ENCODE measurements at regions not wholly inside any gene's neighbourhood (a gene's known extent, or its start where the extent isn't known, plus 50 kb on each side); places are given as distances from the start of the nearest gene placed in this dataset.

- TF ChIP-seq CTCF (IDR thresholded peaks at IDR 0.05; ENCODE audit: insufficient read depth, low read length, poor library complexity, severe bottlenecking), result no peak
- TF ChIP-seq EZH2phosphoT487 (conservative IDR thresholded peaks at IDR 0.05; ENCODE audit: low read length), result no peak
Measured at GRCh38 chr11:104369761-104370160, 205.8 kb upstream of the PDGFD start.

GRCh38 chr11:104366321-104366734 lies 202.4 kb upstream of the PDGFD start:
- Histone ChIP-seq H3F3A (ENCODE audit: insufficient read depth) (no peaks in the 10 kb centered on the region), H3K79me2 (ENCODE audit: insufficient read depth, low read length) (no peaks in the 10 kb centered on the region), H3K9ac (ENCODE audit: low read length) (no peak overlapping the region), H3K36me3 (ENCODE audit: low read length) (no peaks in the 10 kb centered on the region), H4K20me1 (ENCODE audit: low read depth, low read length) (no peaks in the 10 kb centered on the region), H3K4me3 (ENCODE audit: insufficient read depth, low read length, poor library complexity, severe bottlenecking) (no peak overlapping the region), H3K27me3 (ENCODE audit: low read length) (no peaks in the 10 kb centered on the region), H3K27ac (ENCODE audit: low read depth, low read length) (no peak overlapping the region), H2AFZ (ENCODE audit: low read depth, low read length, severe bottlenecking) (no peak overlapping the region), H3K4me2 (ENCODE audit: low read depth, low read length, poor library complexity, severe bottlenecking) (no peak overlapping the region), H3K9me2 (replicated peaks; ENCODE audit: insufficient read depth, low read length) (no peaks in the 10 kb centered on the region), H3K9me3 (ENCODE audit: insufficient read depth, low read length) (no peaks in the 10 kb centered on the region)
- TF ChIP-seq EZH2phosphoT487 (conservative IDR thresholded peaks at IDR 0.05; ENCODE audit: low read length) (no peak), CTCF (IDR thresholded peaks at IDR 0.05; ENCODE audit: insufficient read depth, low read length, poor library complexity, severe bottlenecking) (no peak)

More at GRCh38 chr11:104369761-104370160, 205.8 kb upstream of the PDGFD start:
- no peaks in the 10 kb centered on the region for H3F3A ChIP-seq (ENCODE audit: insufficient read depth)
- no peaks in the 10 kb centered on the region for H3K9me3 ChIP-seq (ENCODE audit: insufficient read depth, low read length)
- no peaks in the 10 kb centered on the region for H3K9me2 ChIP-seq (replicated peaks; ENCODE audit: insufficient read depth, low read length)
- no peak overlapping the region for H3K4me2 ChIP-seq (ENCODE audit: low read depth, low read length, poor library complexity, severe bottlenecking)
- no peaks in the 10 kb centered on the region for H3K79me2 ChIP-seq (ENCODE audit: insufficient read depth, low read length)
- no peak overlapping the region for H2AFZ ChIP-seq (ENCODE audit: low read depth, low read length, severe bottlenecking)
- no peak overlapping the region for H3K4me3 ChIP-seq (ENCODE audit: insufficient read depth, low read length, poor library complexity, severe bottlenecking)
- H3K27me3 ChIP-seq (ENCODE audit: low read length), result no peaks in the 10 kb centered on the region
- H3K9ac ChIP-seq (ENCODE audit: low read length), result no peak overlapping the region
- H3K36me3 ChIP-seq (ENCODE audit: low read length), result no peaks in the 10 kb centered on the region
- no peak overlapping the region for H3K27ac ChIP-seq (ENCODE audit: low read depth, low read length)
- no peaks in the 10 kb centered on the region for H4K20me1 ChIP-seq (ENCODE audit: low read depth, low read length)

GRCh38 chr11:104365676-104366075 lies 201.7 kb upstream of the PDGFD start:
- no peaks in the 10 kb centered on the region for H3K9me2 ChIP-seq (replicated peaks; ENCODE audit: insufficient read depth, low read length)
- no peaks in the 10 kb centered on the region for H3K27me3 ChIP-seq (ENCODE audit: low read length)
- H3K4me2 ChIP-seq (ENCODE audit: low read depth, low read length, poor library complexity, severe bottlenecking), result no peak overlapping the region
- H3F3A ChIP-seq (ENCODE audit: insufficient read depth), result no peaks in the 10 kb centered on the region
- no peak overlapping the region for H2AFZ ChIP-seq (ENCODE audit: low read depth, low read length, severe bottlenecking)
- no peaks in the 10 kb centered on the region for H4K20me1 ChIP-seq (ENCODE audit: low read depth, low read length)
- no peak overlapping the region for H3K4me3 ChIP-seq (ENCODE audit: insufficient read depth, low read length, poor library complexity, severe bottlenecking)
- no peak for TF ChIP-seq CTCF (IDR thresholded peaks at IDR 0.05; ENCODE audit: insufficient read depth, low read length, poor library complexity, severe bottlenecking)
- TF ChIP-seq EZH2phosphoT487 (conservative IDR thresholded peaks at IDR 0.05; ENCODE audit: low read length), result no peak
- no peak overlapping the region for H3K9ac ChIP-seq (ENCODE audit: low read length)
- no peaks in the 10 kb centered on the region for H3K79me2 ChIP-seq (ENCODE audit: insufficient read depth, low read length)
- no peaks in the 10 kb centered on the region for H3K9me3 ChIP-seq (ENCODE audit: insufficient read depth, low read length)
- H3K27ac ChIP-seq (ENCODE audit: low read depth, low read length), result no peak overlapping the region
- H3K36me3 ChIP-seq (ENCODE audit: low read length), result no peaks in the 10 kb centered on the region

All from SU-DHL-6 (cell line).